ENCODE measurements at regions not wholly inside any gene's neighbourhood (a gene's known extent, or its start where the extent isn't known, plus 50 kb on each side); places are given as distances from the start of the nearest gene placed in this dataset.

DNA sequence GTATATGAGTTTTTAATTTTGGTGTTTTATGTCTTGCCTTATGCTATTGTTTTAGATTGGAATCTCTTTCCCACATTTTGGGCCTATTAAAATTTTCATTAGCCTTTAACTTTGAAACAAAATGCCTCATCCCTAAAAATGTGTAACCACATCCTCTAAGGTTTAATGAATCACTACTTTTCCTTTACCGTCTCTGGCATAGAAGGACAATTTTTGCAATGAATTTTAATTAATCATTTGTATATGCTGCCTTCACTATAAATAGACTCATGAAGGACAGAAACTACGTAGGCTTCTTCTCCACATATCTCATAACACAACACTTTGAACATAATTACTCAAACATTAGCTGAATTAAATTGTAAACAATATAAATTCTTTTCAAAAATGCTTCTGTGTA, 421.5 kb downstream of the NLGN4X start:
- Histone ChIP-seq H4K91ac (ENCODE audit: low read length) (no peak overlapping the region), H3K27me3 (ENCODE audit: control insufficient read depth in 1 of 2, insufficient read depth in 1 of 2, low read length in 2 of 2) (no peaks in the 10 kb centered on the region), H2AK5ac (ENCODE audit: low read length, severe bottlenecking) (no peak overlapping the region), H3K79me1 (replicated peaks; ENCODE audit: low read length, poor library complexity, severe bottlenecking) (no peaks in the 10 kb centered on the region), H2AFZ (ENCODE audit: low read depth, low read length) (no peak overlapping the region), H3K4me1 (ENCODE audit: control insufficient read depth, insufficient read depth, low read depth, low read length) (no peaks in the 10 kb centered on the region), H2BK5ac (ENCODE audit: low read depth, low read length, poor library complexity, severe bottlenecking) (no peak overlapping the region), H3K27ac (ENCODE audit: low read length, poor library complexity, severe bottlenecking) (no peak overlapping the region), H2BK12ac (ENCODE audit: low read length in 2 of 2) (no peak overlapping the region), H2BK15ac (ENCODE audit: low read depth, poor library complexity, severe bottlenecking) (no peak overlapping the region), H3K4me3 (ENCODE audit: insufficient read depth in 1 of 2, low read depth in 1 of 2, low read length in 2 of 2) (no peak overlapping the region), H3K4ac (ENCODE audit: low read depth in 1 of 2, low read length in 2 of 2) (no peak overlapping the region), H3K4me2 (ENCODE audit: low read length, poor library complexity, severe bottlenecking) (no peak overlapping the region), H2BK120ac (ENCODE audit: low read depth, low read length) (no peak overlapping the region), H3K18ac (ENCODE audit: low read depth in 1 of 2, low read length in 2 of 2) (no peak overlapping the region), H4K8ac (ENCODE audit: low read length) (no peak overlapping the region), H3K23ac (ENCODE audit: low read length in 2 of 2) (no peak overlapping the region), H3K9me3 (ENCODE audit: control insufficient read depth, low read length) (peaks cover 17% of the 10 kb centered on the region), H3K14ac (ENCODE audit: low read length in 2 of 2) (no peak overlapping the region), H3K36me3 (ENCODE audit: control insufficient read depth in 1 of 2, insufficient read depth in 2 of 2, low read depth in 1 of 2, low read length in 2 of 2) (no peaks in the 10 kb centered on the region), H3K9ac (ENCODE audit: low read length) (no peak overlapping the region)
- DNase-seq: peak; percentile 37
- WGBS: no CpG with 5 or more reads among the region's 2 CpGs

DNA sequence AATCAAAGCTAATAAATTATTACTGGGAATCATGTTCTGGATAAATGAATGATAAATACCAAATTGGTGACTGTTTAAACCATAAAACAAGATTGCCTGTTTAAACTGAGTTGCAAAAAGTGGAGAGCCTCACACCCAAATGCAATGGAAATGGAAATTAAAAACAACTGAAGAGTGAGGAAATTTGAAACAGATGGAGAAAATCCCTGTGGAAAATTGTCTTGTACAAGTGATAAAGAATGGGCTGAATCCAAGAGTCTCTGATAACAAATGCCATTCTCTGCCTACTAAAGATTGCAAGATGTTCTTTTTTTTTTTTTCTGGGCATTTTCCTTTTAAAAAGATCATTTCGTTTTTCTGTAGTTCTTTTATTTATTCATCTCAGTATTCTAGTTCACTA, 426.3 kb downstream of the NLGN4X start:
- Histone ChIP-seq H3K14ac (ENCODE audit: low read length in 2 of 2) (no peak overlapping the region), H3K36me3 (ENCODE audit: control insufficient read depth in 1 of 2, insufficient read depth in 2 of 2, low read depth in 1 of 2, low read length in 2 of 2) (no peaks in the 10 kb centered on the region), H3K9me3 (ENCODE audit: control insufficient read depth, low read length) (peaks cover 15% of the 10 kb centered on the region), H3K9ac (ENCODE audit: low read length) (no peak overlapping the region), H3K27ac (ENCODE audit: low read length, poor library complexity, severe bottlenecking) (no peak overlapping the region), H3K4me3 (ENCODE audit: insufficient read depth in 1 of 2, low read depth in 1 of 2, low read length in 2 of 2) (no peak overlapping the region), H2BK120ac (ENCODE audit: low read depth, low read length) (no peak overlapping the region), H3K27me3 (ENCODE audit: control insufficient read depth in 1 of 2, insufficient read depth in 1 of 2, low read length in 2 of 2) (no peaks in the 10 kb centered on the region), H4K8ac (ENCODE audit: low read length) (no peak overlapping the region), H3K4me2 (ENCODE audit: low read length, poor library complexity, severe bottlenecking) (no peak overlapping the region), H3K18ac (ENCODE audit: low read depth in 1 of 2, low read length in 2 of 2) (no peak overlapping the region), H3K23ac (ENCODE audit: low read length in 2 of 2) (no peak overlapping the region), H3K4me1 (ENCODE audit: control insufficient read depth, insufficient read depth, low read depth, low read length) (no peaks in the 10 kb centered on the region), H2AK5ac (ENCODE audit: low read length, severe bottlenecking) (no peak overlapping the region), H2BK15ac (ENCODE audit: low read depth, poor library complexity, severe bottlenecking) (no peak overlapping the region), H2BK12ac (ENCODE audit: low read length in 2 of 2) (no peak overlapping the region), H3K79me1 (replicated peaks; ENCODE audit: low read length, poor library complexity, severe bottlenecking) (no peaks in the 10 kb centered on the region), H4K91ac (ENCODE audit: low read length) (no peak overlapping the region), H3K4ac (ENCODE audit: low read depth in 1 of 2, low read length in 2 of 2) (no peak overlapping the region), H2BK5ac (ENCODE audit: low read depth, low read length, poor library complexity, severe bottlenecking) (no peak overlapping the region), H2AFZ (ENCODE audit: low read depth, low read length) (no peak overlapping the region)
- no peak for DNase-seq
- no CpG with 5 or more reads among the region's 1 CpG for WGBS

GRCh38 chrX:5791721-5792120, 436.9 kb downstream of the NLGN4X start:
- H4K91ac ChIP-seq (ENCODE audit: low read length): no peak overlapping the region
- no peak overlapping the region for H2BK12ac ChIP-seq (ENCODE audit: low read length in 2 of 2)
- H3K4me2 ChIP-seq (ENCODE audit: low read length, poor library complexity, severe bottlenecking): no peak overlapping the region
- no peak overlapping the region for H3K4me3 ChIP-seq (ENCODE audit: insufficient read depth in 1 of 2, low read depth in 1 of 2, low read length in 2 of 2)
- WGBS: 100% methylated on average over 1 of the region's 4 CpGs
- H3K4me1 ChIP-seq (ENCODE audit: control insufficient read depth, insufficient read depth, low read depth, low read length): no peaks in the 10 kb centered on the region
- no peaks in the 10 kb centered on the region for H3K79me1 ChIP-seq (replicated peaks; ENCODE audit: low read length, poor library complexity, severe bottlenecking)
- H4K8ac ChIP-seq (ENCODE audit: low read length): no peak overlapping the region
- no peak overlapping the region for H3K14ac ChIP-seq (ENCODE audit: low read length in 2 of 2)
- no peak overlapping the region for H3K23ac ChIP-seq (ENCODE audit: low read length in 2 of 2)
- no peak overlapping the region for H3K4ac ChIP-seq (ENCODE audit: low read depth in 1 of 2, low read length in 2 of 2)
- no peak overlapping the region for H3K9ac ChIP-seq (ENCODE audit: low read length)
- H2BK120ac ChIP-seq (ENCODE audit: low read depth, low read length): no peak overlapping the region
- DNase-seq: no peak
- no peak overlapping the region for H3K27ac ChIP-seq (ENCODE audit: low read length, poor library complexity, severe bottlenecking)
- H3K18ac ChIP-seq (ENCODE audit: low read depth in 1 of 2, low read length in 2 of 2): no peak overlapping the region
- no peak overlapping the region for H2AFZ ChIP-seq (ENCODE audit: low read depth, low read length)
- no peak overlapping the region for H2BK5ac ChIP-seq (ENCODE audit: low read depth, low read length, poor library complexity, severe bottlenecking)
- H3K9me3 ChIP-seq (ENCODE audit: control insufficient read depth, low read length): peaks cover 3% of the 10 kb centered on the region
- H3K27me3 ChIP-seq (ENCODE audit: control insufficient read depth in 1 of 2, insufficient read depth in 1 of 2, low read length in 2 of 2): no peaks in the 10 kb centered on the region
- H2AK5ac ChIP-seq (ENCODE audit: low read length, severe bottlenecking): no peak overlapping the region
- no peaks in the 10 kb centered on the region for H3K36me3 ChIP-seq (ENCODE audit: control insufficient read depth in 1 of 2, insufficient read depth in 2 of 2, low read depth in 1 of 2, low read length in 2 of 2)
- no peak overlapping the region for H2BK15ac ChIP-seq (ENCODE audit: low read depth, poor library complexity, severe bottlenecking)

- 79% methylated on average over 3 of the region's 4 CpGs for WGBS
- H3K27ac ChIP-seq (ENCODE audit: low read length, poor library complexity, severe bottlenecking): no peak overlapping the region
- H4K8ac ChIP-seq (ENCODE audit: low read length): no peak overlapping the region
- H2BK120ac ChIP-seq (ENCODE audit: low read depth, low read length): no peak overlapping the region
- H3K27me3 ChIP-seq (ENCODE audit: control insufficient read depth in 1 of 2, insufficient read depth in 1 of 2, low read length in 2 of 2): no peaks in the 10 kb centered on the region
- no peak for DNase-seq
- H4K91ac ChIP-seq (ENCODE audit: low read length): no peak overlapping the region
- no peaks in the 10 kb centered on the region for H3K4me1 ChIP-seq (ENCODE audit: control insufficient read depth, insufficient read depth, low read depth, low read length)
- no peaks in the 10 kb centered on the region for H3K79me1 ChIP-seq (replicated peaks; ENCODE audit: low read length, poor library complexity, severe bottlenecking)
- H3K4ac ChIP-seq (ENCODE audit: low read depth in 1 of 2, low read length in 2 of 2): no peak overlapping the region
- H3K9ac ChIP-seq (ENCODE audit: low read length): no peak overlapping the region
- H2BK5ac ChIP-seq (ENCODE audit: low read depth, low read length, poor library complexity, severe bottlenecking): no peak overlapping the region
- H3K4me2 ChIP-seq (ENCODE audit: low read length, poor library complexity, severe bottlenecking): no peak overlapping the region
- no peaks in the 10 kb centered on the region for H3K36me3 ChIP-seq (ENCODE audit: control insufficient read depth in 1 of 2, insufficient read depth in 2 of 2, low read depth in 1 of 2, low read length in 2 of 2)
- H3K23ac ChIP-seq (ENCODE audit: low read length in 2 of 2): no peak overlapping the region
- no peak overlapping the region for H2AK5ac ChIP-seq (ENCODE audit: low read length, severe bottlenecking)
- no peak overlapping the region for H3K14ac ChIP-seq (ENCODE audit: low read length in 2 of 2)
- H3K4me3 ChIP-seq (ENCODE audit: insufficient read depth in 1 of 2, low read depth in 1 of 2, low read length in 2 of 2): no peak overlapping the region
- H2BK15ac ChIP-seq (ENCODE audit: low read depth, poor library complexity, severe bottlenecking): no peak overlapping the region
- no peak overlapping the region for H3K18ac ChIP-seq (ENCODE audit: low read depth in 1 of 2, low read length in 2 of 2)
- no peak overlapping the region for H2BK12ac ChIP-seq (ENCODE audit: low read length in 2 of 2)
- H2AFZ ChIP-seq (ENCODE audit: low read depth, low read length): no peak overlapping the region
- peaks cover 6% of the 10 kb centered on the region for H3K9me3 ChIP-seq (ENCODE audit: control insufficient read depth, low read length)
These were observed 439.8 kb downstream of the NLGN4X start for GRCh38 chrX:5788910-5789309.

Data from mesenchymal stem cell (in vitro differentiated cells and primary cell).